ENCODE measurements at regions not wholly inside any gene's neighbourhood (a gene's known extent, or its start where the extent isn't known, plus 50 kb on each side); places are given as distances from the start of the nearest gene placed in this dataset.

GRCh38 chr7:97418312-97418711, 300.8 kb downstream of the SDHAF3 start:
- TF ChIP-seq, protein P1, sequence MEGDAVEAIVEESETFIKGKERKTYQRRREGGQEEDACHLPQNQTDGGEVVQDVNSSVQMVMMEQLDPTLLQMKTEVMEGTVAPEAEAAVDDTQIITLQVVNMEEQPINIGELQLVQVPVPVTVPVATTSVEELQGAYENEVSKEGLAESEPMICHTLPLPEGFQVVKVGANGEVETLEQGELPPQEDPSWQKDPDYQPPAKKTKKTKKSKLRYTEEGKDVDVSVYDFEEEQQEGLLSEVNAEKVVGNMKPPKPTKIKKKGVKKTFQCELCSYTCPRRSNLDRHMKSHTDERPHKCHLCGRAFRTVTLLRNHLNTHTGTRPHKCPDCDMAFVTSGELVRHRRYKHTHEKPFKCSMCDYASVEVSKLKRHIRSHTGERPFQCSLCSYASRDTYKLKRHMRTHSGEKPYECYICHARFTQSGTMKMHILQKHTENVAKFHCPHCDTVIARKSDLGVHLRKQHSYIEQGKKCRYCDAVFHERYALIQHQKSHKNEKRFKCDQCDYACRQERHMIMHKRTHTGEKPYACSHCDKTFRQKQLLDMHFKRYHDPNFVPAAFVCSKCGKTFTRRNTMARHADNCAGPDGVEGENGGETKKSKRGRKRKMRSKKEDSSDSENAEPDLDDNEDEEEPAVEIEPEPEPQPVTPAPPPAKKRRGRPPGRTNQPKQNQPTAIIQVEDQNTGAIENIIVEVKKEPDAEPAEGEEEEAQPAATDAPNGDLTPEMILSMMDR (conservative IDR thresholded peaks at IDR 0.05): peak; percentile 52
- H3K4me1 Mint-ChIP-seq: peaks cover 0 to 3% of the 10 kb centered on the region in 2 experiments; a peak in 1 of 4 replicates

More at GRCh38 chr7:97418312-97418711, 300.8 kb downstream of the SDHAF3 start:
- Histone ChIP-seq H3K18ac (ENCODE audit: insufficient read length, low read depth, low read length) (no peak overlapping the region), H3T11ph (ENCODE audit: low read length) (no peak overlapping the region), H3K4me2 (ENCODE audit: insufficient read depth, insufficient read length, low read length) (no peak overlapping the region), H3K14ac (ENCODE audit: insufficient read depth, low read length) (no peak overlapping the region), H3K4me1 (ENCODE audit: insufficient read depth, low read length) (no peaks in the 10 kb centered on the region), H3K23me2 (ENCODE audit: insufficient read length, low read depth, low read length, poor library complexity, severe bottlenecking) (no peaks in the 10 kb centered on the region), H2BK12ac (ENCODE audit: insufficient read length, low read depth, low read length) (no peak overlapping the region), H3K27ac (ENCODE audit: insufficient read length, low read depth, low read length) (no peak overlapping the region), H3K23ac (ENCODE audit: insufficient read length, low read depth, low read length) (no peak overlapping the region), H4K8ac (replicated peaks; ENCODE audit: insufficient read length, low read depth, low read length) (no peak overlapping the region), H2BK20ac (ENCODE audit: low read depth, low read length, poor library complexity, severe bottlenecking) (no peak overlapping the region), H2BK5ac (ENCODE audit: insufficient read length, low read length) (no peak overlapping the region), H3K79me1 (ENCODE audit: insufficient read depth, low read depth, low read length, poor library complexity, severe bottlenecking) (no peaks in the 10 kb centered on the region), H4K5ac (ENCODE audit: insufficient read length, low read depth, low read length) (no peak overlapping the region), H2AFZ (ENCODE audit: low read length) (no peak overlapping the region), H2BK15ac (ENCODE audit: low read depth, low read length) (no peak overlapping the region), H3K9ac (ENCODE audit: extremely low read depth, insufficient read length, low read length) (no peak overlapping the region), H4K20me1 (ENCODE audit: control insufficient read depth, insufficient read depth, insufficient read length) (no peaks in the 10 kb centered on the region), H3K27me3 (ENCODE audit: insufficient read depth, low read length) (no peaks in the 10 kb centered on the region), H2BK120ac (ENCODE audit: low read depth, low read length, poor library complexity, severe bottlenecking) (no peak overlapping the region), H2AK5ac (ENCODE audit: insufficient read length, low read length) (no peak overlapping the region), H3K56ac (ENCODE audit: insufficient read length, low read depth, low read length) (no peak overlapping the region), H4K91ac (ENCODE audit: insufficient read length, low read depth, low read length) (no peak overlapping the region), H3K4ac (ENCODE audit: low read depth, low read length) (no peak overlapping the region), H3K9me3 (ENCODE audit: control insufficient read depth, low read depth, low read length) (no peaks in the 10 kb centered on the region), H3K79me2 (ENCODE audit: insufficient read depth, low read length) (no peaks in the 10 kb centered on the region)
- Mint-ChIP-seq H3K36me3 (ENCODE audit: insufficient read depth in 1 of 3, low read depth in 3 of 3) (peaks cover 0 to 3% (median 0%) of the 10 kb centered on the region in 3 experiments; a peak in 4 of 7 replicates), H3K27me3 (ENCODE audit: low read depth) (no peaks in the 10 kb centered on the region), H3K4me3 (no peak overlapping the region), H3K9me3 (peaks cover 3% of the 10 kb centered on the region in 2 experiments; a peak in 4 of 5 replicates), H3K27ac (no peak overlapping the region)
- peak; percentile 39 for DNase-seq
- no CpG with 5 or more reads among the region's 2 CpGs for WGBS (ENCODE audit: extremely low coverage, insufficient read length, low lambda C conversion rate)
